ENCODE measurements at regions not wholly inside any gene's neighbourhood (a gene's known extent, or its start where the extent isn't known, plus 50 kb on each side); places are given as distances from the start of the nearest gene placed in this dataset.

GRCh38 chr16:74075393-74075792 is 221.2 kb upstream of the PSMD7 start:
- Histone ChIP-seq H3K9ac (no peak overlapping the region), H2AFZ (no peak overlapping the region), H3K27ac (no peak overlapping the region), H3K36me3 (ENCODE audit: control insufficient read depth, insufficient read depth, low read length) (no peaks in the 10 kb centered on the region), H3K4me1 (no peaks in the 10 kb centered on the region), H3K4me2 (ENCODE audit: low read length) (no peak overlapping the region), H3K9me3 (ENCODE audit: control insufficient read depth, low read length) (no peaks in the 10 kb centered on the region), H3K4me3 (ENCODE audit: low read depth, low read length) (no peak overlapping the region), H3K79me2 (no peaks in the 10 kb centered on the region), H3K27me3 (ENCODE audit: control insufficient read depth, insufficient read depth, low read length) (no peaks in the 10 kb centered on the region)
- TF ChIP-seq CTCF (IDR thresholded peaks at IDR 0.05) = no peak

- no peaks in the 10 kb centered on the region for H3K36me3 ChIP-seq (ENCODE audit: control insufficient read depth, insufficient read depth, low read length)
- H3K27me3 ChIP-seq (ENCODE audit: control insufficient read depth, insufficient read depth, low read length) = no peaks in the 10 kb centered on the region
These were observed 223.2 kb upstream of the PSMD7 start for GRCh38 chr16:74073456-74073855.

GRCh38 chr16:74071996-74072535 is 224.5 kb upstream of the PSMD7 start:
- Histone ChIP-seq H3K27me3 (ENCODE audit: control insufficient read depth, insufficient read depth, low read length) (no peaks in the 10 kb centered on the region), H3K36me3 (ENCODE audit: control insufficient read depth, insufficient read depth, low read length) (no peaks in the 10 kb centered on the region), H3K4me2 (ENCODE audit: low read length) (no peak overlapping the region), H2AFZ (no peak overlapping the region), H3K9me3 (ENCODE audit: control insufficient read depth, low read length) (no peaks in the 10 kb centered on the region), H3K27ac (no peak overlapping the region), H3K9ac (no peak overlapping the region), H3K4me3 (ENCODE audit: low read depth, low read length) (no peak overlapping the region), H3K4me1 (no peaks in the 10 kb centered on the region), H3K79me2 (no peaks in the 10 kb centered on the region)
- TF ChIP-seq CTCF (IDR thresholded peaks at IDR 0.05) = no peak

More at GRCh38 chr16:74073456-74073855, 223.2 kb upstream of the PSMD7 start:
- H3K79me2 ChIP-seq = no peaks in the 10 kb centered on the region
- H3K9ac ChIP-seq = no peak overlapping the region
- H3K27ac ChIP-seq = no peak overlapping the region
- no peaks in the 10 kb centered on the region for H3K9me3 ChIP-seq (ENCODE audit: control insufficient read depth, low read length)
- no peaks in the 10 kb centered on the region for H3K4me1 ChIP-seq
- H2AFZ ChIP-seq = no peak overlapping the region
- no peak overlapping the region for H3K4me3 ChIP-seq (ENCODE audit: low read depth, low read length)
- H3K4me2 ChIP-seq (ENCODE audit: low read length) = no peak overlapping the region
- TF ChIP-seq CTCF (IDR thresholded peaks at IDR 0.05) = no peak

- Histone ChIP-seq H3K4me3 (ENCODE audit: low read depth, low read length) (no peak overlapping the region), H3K27me3 (ENCODE audit: control insufficient read depth, insufficient read depth, low read length) (no peaks in the 10 kb centered on the region), H3K9ac (no peak overlapping the region), H3K79me2 (no peaks in the 10 kb centered on the region), H3K4me1 (no peaks in the 10 kb centered on the region), H3K9me3 (ENCODE audit: control insufficient read depth, low read length) (no peaks in the 10 kb centered on the region), H3K4me2 (ENCODE audit: low read length) (no peak overlapping the region), H3K27ac (no peak overlapping the region), H3K36me3 (ENCODE audit: control insufficient read depth, insufficient read depth, low read length) (no peaks in the 10 kb centered on the region), H2AFZ (no peak overlapping the region)
- no peak for TF ChIP-seq CTCF (IDR thresholded peaks at IDR 0.05)
These were observed 226.4 kb upstream of the PSMD7 start for GRCh38 chr16:74070237-74070636.

- Histone ChIP-seq H3K27ac (no peak overlapping the region), H3K36me3 (ENCODE audit: control insufficient read depth, insufficient read depth, low read length) (no peaks in the 10 kb centered on the region), H3K4me1 (no peaks in the 10 kb centered on the region), H3K4me3 (ENCODE audit: low read depth, low read length) (no peak overlapping the region), H3K79me2 (no peaks in the 10 kb centered on the region), H3K9ac (no peak overlapping the region), H3K4me2 (ENCODE audit: low read length) (no peak overlapping the region), H3K27me3 (ENCODE audit: control insufficient read depth, insufficient read depth, low read length) (no peaks in the 10 kb centered on the region), H3K9me3 (ENCODE audit: control insufficient read depth, low read length) (no peaks in the 10 kb centered on the region), H2AFZ (no peak overlapping the region)
- no peak for TF ChIP-seq CTCF (IDR thresholded peaks at IDR 0.05)
These were observed 232.4 kb upstream of the PSMD7 start for GRCh38 chr16:74064120-74064735.
